HTR-8/SVneo (cell line): ENCODE measurements at regions not wholly inside any gene's neighbourhood (a gene's known extent, or its start where the extent isn't known, plus 50 kb on each side); places are given as distances from the start of the nearest gene placed in this dataset.

Source experiments
- DNase-seq: peaks from one replicate; pipeline ENCODE4 v3.0.0; 2011; ENCODE audit warnings: low spot score, mixed read lengths; ENCODE audit not compliant: insufficient read length
- FAIRE-seq: peaks from 2 replicates; lab custom pipeline; 2011; peaks lifted over from hg19 to GRCh38; lab: Jason Lieb, UNC

- no peak for FAIRE-seq
Measured at GRCh38 chr2:162916286-162916801, 77.8 kb upstream of the KCNH7 start.

GRCh38 chr2:162915858-162916257 is 77.3 kb upstream of the KCNH7 start:
- FAIRE-seq: no peak
- no peak for DNase-seq

More at GRCh38 chr2:162916286-162916801, 77.8 kb upstream of the KCNH7 start:
- no peak for DNase-seq

- DNase-seq: no peak
- no peak for FAIRE-seq
Measured at GRCh38 chr2:162914161-162914560, 75.6 kb upstream of the KCNH7 start.

- FAIRE-seq (no peak), DNase-seq (no peak)
Measured at GRCh38 chr2:162912787-162913186, 74.2 kb upstream of the KCNH7 start.

GRCh38 chr2:162908567-162908966 is 70.0 kb upstream of the KCNH7 start:
- DNase-seq (no peak), FAIRE-seq (no peak)

- DNase-seq: peak; percentile 36
- no peak for FAIRE-seq
Measured at GRCh38 chr2:162890690-162891311, 52.2 kb upstream of the KCNH7 start.

- DNase-seq (no peak), FAIRE-seq (no peak)
Measured at GRCh38 chr2:162888652-162889051, 50.1 kb upstream of the KCNH7 start.
